ENCODE measurements at regions not wholly inside any gene's neighbourhood (a gene's known extent, or its start where the extent isn't known, plus 50 kb on each side); places are given as distances from the start of the nearest gene placed in this dataset.

DNA sequence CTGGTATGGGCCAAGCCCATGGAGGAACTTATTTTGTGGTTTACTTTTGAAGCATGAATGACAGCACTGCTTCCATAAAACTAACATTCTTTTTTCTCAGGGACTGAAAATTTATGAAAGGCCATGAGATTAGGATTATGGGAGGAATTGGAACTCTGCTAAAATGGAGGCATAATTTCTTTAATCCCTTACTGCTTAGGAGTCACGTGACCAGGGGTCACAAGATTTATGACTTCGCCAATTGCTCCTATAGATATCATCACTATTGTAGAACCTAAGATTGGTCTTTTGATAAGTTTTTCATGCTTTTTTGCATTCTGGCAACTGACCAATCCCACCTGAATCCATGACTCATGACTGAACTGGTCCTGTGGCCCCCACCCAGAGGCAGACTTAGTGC is 495.7 kb upstream of the VRK2 start:
- Mint-ChIP-seq H3K36me3 (ENCODE audit: unreplicated experiment) (no peaks in the 10 kb centered on the region), H3K4me3 (ENCODE audit: unreplicated experiment) (no peak overlapping the region), H3K27ac (ENCODE audit: unreplicated experiment) (no peak overlapping the region), H3K9me3 (ENCODE audit: unreplicated experiment) (peaks cover 4% of the 10 kb centered on the region), H3K4me1 (ENCODE audit: unreplicated experiment) (peaks cover 5% of the 10 kb centered on the region), H3K27me3 (ENCODE audit: unreplicated experiment) (peaks cover 15% of the 10 kb centered on the region)
- TF ChIP-seq, protein P1, sequence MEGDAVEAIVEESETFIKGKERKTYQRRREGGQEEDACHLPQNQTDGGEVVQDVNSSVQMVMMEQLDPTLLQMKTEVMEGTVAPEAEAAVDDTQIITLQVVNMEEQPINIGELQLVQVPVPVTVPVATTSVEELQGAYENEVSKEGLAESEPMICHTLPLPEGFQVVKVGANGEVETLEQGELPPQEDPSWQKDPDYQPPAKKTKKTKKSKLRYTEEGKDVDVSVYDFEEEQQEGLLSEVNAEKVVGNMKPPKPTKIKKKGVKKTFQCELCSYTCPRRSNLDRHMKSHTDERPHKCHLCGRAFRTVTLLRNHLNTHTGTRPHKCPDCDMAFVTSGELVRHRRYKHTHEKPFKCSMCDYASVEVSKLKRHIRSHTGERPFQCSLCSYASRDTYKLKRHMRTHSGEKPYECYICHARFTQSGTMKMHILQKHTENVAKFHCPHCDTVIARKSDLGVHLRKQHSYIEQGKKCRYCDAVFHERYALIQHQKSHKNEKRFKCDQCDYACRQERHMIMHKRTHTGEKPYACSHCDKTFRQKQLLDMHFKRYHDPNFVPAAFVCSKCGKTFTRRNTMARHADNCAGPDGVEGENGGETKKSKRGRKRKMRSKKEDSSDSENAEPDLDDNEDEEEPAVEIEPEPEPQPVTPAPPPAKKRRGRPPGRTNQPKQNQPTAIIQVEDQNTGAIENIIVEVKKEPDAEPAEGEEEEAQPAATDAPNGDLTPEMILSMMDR (IDR thresholded peaks at IDR 0.05), result no peak
- DNase-seq (ENCODE audit: extremely low spot score, unreplicated experiment), result no peak

DNA sequence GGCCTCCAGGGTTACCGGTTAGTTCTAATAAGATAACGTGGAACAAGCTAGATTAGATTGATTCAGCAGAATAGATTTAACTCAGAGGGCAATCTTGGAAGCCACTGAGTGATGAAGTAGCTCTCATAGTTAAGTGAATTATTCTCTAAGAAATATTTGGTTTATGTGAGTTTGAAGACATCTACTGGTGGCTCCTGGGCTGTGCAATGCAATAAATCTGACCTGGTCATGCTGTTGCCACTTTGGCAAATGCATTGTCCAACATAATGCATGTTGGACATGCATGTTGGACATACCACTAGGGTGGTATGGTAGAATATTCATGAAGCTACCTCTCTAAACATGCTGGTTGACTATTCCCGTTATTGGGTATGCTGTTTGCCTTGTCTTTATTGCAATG is 493.7 kb upstream of the VRK2 start:
- no peak for DNase-seq (ENCODE audit: extremely low spot score, unreplicated experiment)
- no peaks in the 10 kb centered on the region for H3K4me1 Mint-ChIP-seq (ENCODE audit: unreplicated experiment)
- no peaks in the 10 kb centered on the region for H3K27me3 Mint-ChIP-seq (ENCODE audit: unreplicated experiment)
- H3K27ac Mint-ChIP-seq (ENCODE audit: unreplicated experiment), result no peak overlapping the region
- H3K4me3 Mint-ChIP-seq (ENCODE audit: unreplicated experiment), result no peak overlapping the region
- H3K9me3 Mint-ChIP-seq (ENCODE audit: unreplicated experiment), result peaks cover 4% of the 10 kb centered on the region
- no peaks in the 10 kb centered on the region for H3K36me3 Mint-ChIP-seq (ENCODE audit: unreplicated experiment)
- TF ChIP-seq, protein P1 (IDR thresholded peaks at IDR 0.05), result no peak

DNA sequence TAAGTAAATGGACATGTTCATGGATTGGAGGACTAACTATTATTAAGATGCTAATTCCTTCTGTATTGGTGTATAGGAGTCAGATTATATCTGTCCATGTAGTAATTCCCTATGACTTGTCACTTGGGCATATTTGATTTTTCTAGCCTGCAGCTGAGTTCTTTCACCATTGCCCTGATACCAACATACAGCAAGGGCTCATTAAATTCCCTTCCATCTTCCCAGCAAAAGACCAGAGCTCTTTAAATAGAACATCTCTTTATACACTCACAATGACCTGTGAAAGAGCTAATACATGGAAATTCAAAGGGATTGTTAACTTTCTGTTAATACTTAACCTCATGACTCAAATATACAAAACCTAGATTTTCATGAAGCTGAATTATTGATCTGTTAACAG is 492.3 kb upstream of the VRK2 start:
- Mint-ChIP-seq H3K9me3 (ENCODE audit: unreplicated experiment) (peaks cover 4% of the 10 kb centered on the region), H3K27ac (ENCODE audit: unreplicated experiment) (no peak overlapping the region), H3K27me3 (ENCODE audit: unreplicated experiment) (no peaks in the 10 kb centered on the region), H3K36me3 (ENCODE audit: unreplicated experiment) (no peaks in the 10 kb centered on the region), H3K4me1 (ENCODE audit: unreplicated experiment) (no peaks in the 10 kb centered on the region), H3K4me3 (ENCODE audit: unreplicated experiment) (no peak overlapping the region)
- TF ChIP-seq, protein P1 (IDR thresholded peaks at IDR 0.05), result no peak
- DNase-seq (ENCODE audit: extremely low spot score, unreplicated experiment), result no peak

DNA sequence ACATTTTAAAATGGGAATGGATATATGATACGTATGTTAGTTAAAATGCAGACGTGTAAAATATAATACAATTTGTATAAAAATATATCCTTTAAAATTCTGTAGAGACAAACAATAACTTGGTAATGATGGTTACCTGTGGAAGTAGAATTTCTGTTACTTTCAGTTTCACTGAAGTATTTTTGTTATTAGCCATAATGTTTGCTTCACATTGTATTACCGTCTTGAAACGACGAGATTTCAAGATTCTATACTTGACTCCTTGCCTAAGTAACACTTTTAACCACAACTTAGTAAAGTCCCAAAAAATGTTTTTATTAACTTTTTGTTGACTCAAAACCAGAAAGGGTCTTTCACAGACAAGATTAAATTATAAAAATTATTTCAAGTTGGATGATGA is 488.3 kb upstream of the VRK2 start:
- H3K4me3 Mint-ChIP-seq (ENCODE audit: unreplicated experiment), result no peak overlapping the region
- TF ChIP-seq, protein P1 (IDR thresholded peaks at IDR 0.05), result no peak
- H3K4me1 Mint-ChIP-seq (ENCODE audit: unreplicated experiment), result no peaks in the 10 kb centered on the region
- no peaks in the 10 kb centered on the region for H3K36me3 Mint-ChIP-seq (ENCODE audit: unreplicated experiment)
- H3K9me3 Mint-ChIP-seq (ENCODE audit: unreplicated experiment), result no peaks in the 10 kb centered on the region
- no peaks in the 10 kb centered on the region for H3K27me3 Mint-ChIP-seq (ENCODE audit: unreplicated experiment)
- H3K27ac Mint-ChIP-seq (ENCODE audit: unreplicated experiment), result no peak overlapping the region
- DNase-seq (ENCODE audit: extremely low spot score, unreplicated experiment), result no peak

DNA sequence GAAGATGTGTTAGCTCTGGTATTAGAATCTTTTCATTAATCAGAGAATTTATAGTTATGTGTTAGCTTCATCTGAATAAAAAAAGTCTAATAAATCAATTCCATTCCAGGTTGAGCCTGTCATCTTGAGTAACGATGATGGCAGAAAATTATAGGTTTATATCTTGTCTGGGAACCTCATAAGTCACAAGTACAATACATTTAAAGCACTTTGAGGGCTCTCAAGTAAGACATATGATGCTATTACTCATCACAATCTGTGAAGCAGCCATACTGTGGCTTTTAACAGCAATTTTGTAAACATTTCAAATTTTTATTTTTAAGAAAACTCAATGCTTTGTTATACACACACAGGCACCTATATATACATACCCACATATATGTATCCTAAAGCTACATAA is 484.1 kb upstream of the VRK2 start:
- DNase-seq (ENCODE audit: extremely low spot score, unreplicated experiment), result no peak
- no peaks in the 10 kb centered on the region for H3K36me3 Mint-ChIP-seq (ENCODE audit: unreplicated experiment)
- no peaks in the 10 kb centered on the region for H3K4me1 Mint-ChIP-seq (ENCODE audit: unreplicated experiment)
- no peak overlapping the region for H3K27ac Mint-ChIP-seq (ENCODE audit: unreplicated experiment)
- TF ChIP-seq, protein P1 (IDR thresholded peaks at IDR 0.05), result no peak
- H3K27me3 Mint-ChIP-seq (ENCODE audit: unreplicated experiment), result peaks cover 23% of the 10 kb centered on the region
- H3K4me3 Mint-ChIP-seq (ENCODE audit: unreplicated experiment), result no peak overlapping the region
- no peaks in the 10 kb centered on the region for H3K9me3 Mint-ChIP-seq (ENCODE audit: unreplicated experiment)
